Islet precursor cell (in vitro differentiated cells): ENCODE measurements at regions not wholly inside any gene's neighbourhood (a gene's known extent, or its start where the extent isn't known, plus 50 kb on each side); places are given as distances from the start of the nearest gene placed in this dataset.

Source experiments
- DNase-seq: peaks from one replicate; pipeline ENCODE4 v3.0.0-alpha.2; 2018

GRCh38 chr1:193736507-193736906 lies 550.1 kb upstream of the B3GALT2 start:
- DNase-seq, result no peak

- no peak for DNase-seq
Observed at GRCh38 chr1:193733674-193734073, 547.3 kb upstream of the B3GALT2 start.

GRCh38 chr1:193730017-193730416 lies 543.6 kb upstream of the B3GALT2 start:
- DNase-seq, result no peak

- no peak for DNase-seq
Observed at GRCh38 chr1:193729429-193729828, 543.0 kb upstream of the B3GALT2 start.

- no peak for DNase-seq
Observed at GRCh38 chr1:193727850-193728249, 541.4 kb upstream of the B3GALT2 start.

- DNase-seq, result no peak
Observed at GRCh38 chr1:193726722-193727121, 540.3 kb upstream of the B3GALT2 start.

GRCh38 chr1:193712392-193712791 lies 526.0 kb upstream of the B3GALT2 start:
- DNase-seq, result no peak

- DNase-seq, result no peak
Observed at GRCh38 chr1:193709607-193710006, 523.2 kb upstream of the B3GALT2 start.

GRCh38 chr1:193707271-193708021 lies 521.0 kb upstream of the B3GALT2 start:
- DNase-seq, result no peak

- DNase-seq, result no peak
Observed at GRCh38 chr1:193706766-193707165, 520.4 kb upstream of the B3GALT2 start.

GRCh38 chr1:193705554-193705981 lies 519.2 kb upstream of the B3GALT2 start:
- peak; percentile 52 for DNase-seq

GRCh38 chr1:193703655-193704054 lies 517.2 kb upstream of the B3GALT2 start:
- DNase-seq, result no peak

GRCh38 chr1:193703121-193703520 lies 516.7 kb upstream of the B3GALT2 start:
- DNase-seq, result no peak

GRCh38 chr1:193701759-193702158 lies 515.3 kb upstream of the B3GALT2 start:
- no peak for DNase-seq

- no peak for DNase-seq
Observed at GRCh38 chr1:193700710-193701355, 514.4 kb upstream of the B3GALT2 start.

GRCh38 chr1:193699261-193699660 lies 512.8 kb upstream of the B3GALT2 start:
- no peak for DNase-seq

- no peak for DNase-seq
Observed at GRCh38 chr1:193697776-193698175, 511.4 kb upstream of the B3GALT2 start.

GRCh38 chr1:193697115-193697762 lies 510.8 kb upstream of the B3GALT2 start:
- DNase-seq, result peak; percentile 74

- DNase-seq, result no peak
Observed at GRCh38 chr1:193694741-193695140, 508.3 kb upstream of the B3GALT2 start.

- DNase-seq, result no peak
Observed at GRCh38 chr1:193685986-193686385, 499.6 kb upstream of the B3GALT2 start.

- no peak for DNase-seq
Observed at GRCh38 chr1:193681422-193681821, 495.0 kb upstream of the B3GALT2 start.

GRCh38 chr1:193680924-193681316 lies 494.5 kb upstream of the B3GALT2 start:
- no peak for DNase-seq

- no peak for DNase-seq
Observed at GRCh38 chr1:193680247-193680923, 494.0 kb upstream of the B3GALT2 start.
